Upper lobe of left lung (tissue), 4 donors: ENCODE measurements at regions not wholly inside any gene's neighbourhood (a gene's known extent, or its start where the extent isn't known, plus 50 kb on each side); places are given as distances from the start of the nearest gene placed in this dataset.

Experiments used
- POLR2A ChIP-seq, 4 donors: fragments of 450-650 bp; IDR thresholded peaks; one replicate each; pipeline ENCODE4 v1.5.1; 2016 to 2017; ENCODE audit warnings: antibody characterized with exemption in 4 of 4, mild to moderate bottlenecking in 2 of 4
- POLR2AphosphoS5 ChIP-seq, 2 donors: sonication (generic); formaldehyde crosslinking; IDR thresholded peaks; one replicate each; pipeline ENCODE4 v1.5.1; 2017; ENCODE audit warnings: antibody characterized with exemption in 2 of 2
- TF ChIP-seq, protein P1 (sequence below), 6 experiments: fragments of 450-650 bp in 4 of 6; fragments of 200-600 bp in 2 of 6; sonication (generic) in 2 of 6; IDR thresholded peaks; one replicate each; pipeline ENCODE4 v1.5.1; 2016 to 2019; ENCODE audit warnings: antibody characterized with exemption in 6 of 6

DNA sequence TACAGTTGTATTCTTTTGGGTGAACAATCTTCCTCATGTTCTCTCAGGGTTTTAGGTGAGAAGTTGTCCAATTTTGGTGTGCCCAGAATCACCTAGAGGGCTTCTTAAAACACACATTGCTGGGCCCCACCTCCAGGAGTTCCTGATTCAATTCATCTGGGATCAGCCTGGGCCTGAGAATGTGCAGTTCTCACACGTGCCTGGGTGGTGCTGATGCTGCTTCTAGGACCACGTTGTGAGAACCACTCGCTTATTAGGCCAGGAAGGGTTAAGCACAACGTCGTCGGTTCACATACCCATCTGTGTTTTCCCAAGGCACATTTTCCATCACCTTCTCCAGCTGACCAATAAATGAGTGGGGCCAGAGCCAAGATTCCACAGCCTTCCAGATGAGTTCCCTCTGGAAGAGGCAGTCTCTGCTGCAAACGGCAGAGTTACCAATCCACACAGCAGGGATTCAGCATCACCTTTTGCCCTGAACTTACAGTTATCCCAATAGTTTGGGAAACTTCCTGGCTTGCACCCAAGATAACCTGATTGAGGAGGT lies 277.7 kb upstream of the HNRNPA3 start:
- TF ChIP-seq, protein P1, sequence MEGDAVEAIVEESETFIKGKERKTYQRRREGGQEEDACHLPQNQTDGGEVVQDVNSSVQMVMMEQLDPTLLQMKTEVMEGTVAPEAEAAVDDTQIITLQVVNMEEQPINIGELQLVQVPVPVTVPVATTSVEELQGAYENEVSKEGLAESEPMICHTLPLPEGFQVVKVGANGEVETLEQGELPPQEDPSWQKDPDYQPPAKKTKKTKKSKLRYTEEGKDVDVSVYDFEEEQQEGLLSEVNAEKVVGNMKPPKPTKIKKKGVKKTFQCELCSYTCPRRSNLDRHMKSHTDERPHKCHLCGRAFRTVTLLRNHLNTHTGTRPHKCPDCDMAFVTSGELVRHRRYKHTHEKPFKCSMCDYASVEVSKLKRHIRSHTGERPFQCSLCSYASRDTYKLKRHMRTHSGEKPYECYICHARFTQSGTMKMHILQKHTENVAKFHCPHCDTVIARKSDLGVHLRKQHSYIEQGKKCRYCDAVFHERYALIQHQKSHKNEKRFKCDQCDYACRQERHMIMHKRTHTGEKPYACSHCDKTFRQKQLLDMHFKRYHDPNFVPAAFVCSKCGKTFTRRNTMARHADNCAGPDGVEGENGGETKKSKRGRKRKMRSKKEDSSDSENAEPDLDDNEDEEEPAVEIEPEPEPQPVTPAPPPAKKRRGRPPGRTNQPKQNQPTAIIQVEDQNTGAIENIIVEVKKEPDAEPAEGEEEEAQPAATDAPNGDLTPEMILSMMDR (IDR thresholded peaks at IDR 0.05) = no peak
- TF ChIP-seq POLR2AphosphoS5 (IDR thresholded peaks at IDR 0.05) (no peak), POLR2A (IDR thresholded peaks at IDR 0.05) (no peak)
